ENCODE measurements at regions not wholly inside any gene's neighbourhood (a gene's known extent, or its start where the extent isn't known, plus 50 kb on each side); places are given as distances from the start of the nearest gene placed in this dataset.

DNA sequence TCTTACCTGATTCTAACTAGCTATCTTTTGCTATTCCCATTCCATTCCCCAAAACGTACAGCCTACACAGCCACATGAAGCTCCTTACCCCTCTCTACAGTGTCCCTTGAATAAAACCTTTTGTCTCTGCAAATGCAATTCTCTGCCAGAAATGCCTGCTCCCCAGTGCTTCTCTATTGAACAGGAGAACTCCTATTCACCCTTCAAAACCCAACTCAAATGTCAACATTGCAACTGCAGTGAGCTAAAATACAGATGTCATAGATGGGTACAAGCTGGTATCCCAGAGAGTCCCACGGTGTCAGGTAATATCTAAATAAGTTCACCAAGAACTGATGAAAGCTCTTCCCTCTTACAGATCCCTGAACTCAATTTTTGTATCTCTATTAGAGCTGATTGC is 421.7 kb downstream of the INSC start:
- no peak for DNase-seq (ENCODE audit: low spot score)

DNA sequence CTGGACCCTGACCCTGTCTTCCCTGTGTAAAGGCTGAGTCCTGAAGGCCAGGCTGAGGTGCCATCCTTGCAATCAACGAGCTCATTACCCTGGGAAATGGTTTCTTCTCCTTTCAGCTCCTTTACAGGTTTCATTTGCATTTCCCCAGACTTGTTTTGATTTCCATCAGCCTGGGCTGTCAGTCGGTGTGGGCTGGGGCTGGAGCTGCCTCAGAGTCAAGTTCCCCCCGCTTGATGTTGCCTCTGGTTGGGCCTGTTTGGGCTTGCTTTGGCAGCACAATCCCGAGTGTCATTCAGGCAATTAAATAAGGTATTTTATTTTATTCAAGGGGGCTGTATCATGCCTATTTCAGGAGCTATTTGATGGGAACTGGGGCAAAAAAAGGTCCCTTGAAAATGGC is 424.9 kb downstream of the INSC start:
- DNase-seq (ENCODE audit: low spot score), result no peak

DNA sequence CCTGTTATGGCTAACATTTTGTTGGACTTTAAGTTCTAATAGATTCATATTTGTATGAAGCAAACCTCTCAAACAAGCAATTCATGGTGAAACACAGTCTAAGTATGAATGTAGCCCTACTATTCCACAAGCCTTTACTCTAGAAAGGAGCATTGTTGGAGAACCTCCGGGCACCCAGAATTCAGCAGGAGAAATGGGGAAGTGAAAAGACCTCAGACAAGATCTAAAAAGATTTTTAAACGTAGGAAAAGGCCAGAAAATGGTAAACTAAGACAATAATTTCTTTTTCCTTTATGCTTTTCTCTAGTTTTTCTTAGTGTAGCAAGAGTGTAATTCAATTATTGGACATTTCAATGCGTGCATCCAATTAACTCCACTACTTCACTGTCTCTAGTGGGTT is 426.4 kb downstream of the INSC start:
- no peak for DNase-seq (ENCODE audit: low spot score)

DNA sequence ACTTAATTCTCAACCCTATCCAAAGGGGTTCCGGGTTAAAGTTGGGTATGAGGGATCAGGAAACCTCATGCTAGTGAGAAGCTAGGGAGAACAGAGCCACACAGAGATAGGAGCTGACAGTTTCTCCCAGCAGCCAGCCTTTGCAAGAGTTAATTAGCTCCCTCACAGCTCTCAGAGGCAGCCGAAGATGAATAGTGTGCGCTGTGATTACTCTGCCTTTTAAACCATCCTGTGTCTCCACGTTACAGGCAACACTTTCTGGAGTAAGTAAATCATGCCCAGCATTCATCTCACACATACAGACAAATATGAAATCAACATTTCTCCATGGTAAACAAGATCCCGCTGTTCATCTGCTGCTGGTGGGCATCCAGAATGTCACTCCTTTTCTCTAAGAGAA is 429.6 kb downstream of the INSC start:
- no peak for DNase-seq (ENCODE audit: low spot score)

DNA sequence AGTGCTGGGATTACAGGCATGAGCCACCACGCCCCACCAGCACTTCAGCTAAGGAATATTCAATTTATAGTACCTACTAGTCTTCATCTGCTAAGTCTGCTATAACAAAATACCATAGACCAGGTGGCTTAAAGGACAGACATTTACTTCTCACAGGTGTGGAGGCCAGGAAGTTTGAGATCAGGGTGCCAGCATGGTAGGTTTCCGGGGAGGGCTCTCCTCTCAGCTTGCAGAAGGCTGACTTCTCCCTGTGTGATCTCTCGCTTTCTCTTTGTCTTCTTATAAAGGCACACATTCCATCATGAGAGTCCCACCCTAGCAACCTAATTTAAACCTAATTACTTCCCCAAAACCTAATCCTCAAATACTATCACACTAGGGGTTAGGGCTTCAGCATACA is 433.0 kb downstream of the INSC start:
- DNase-seq (ENCODE audit: low spot score), result no peak

GRCh38 chr11:15551901-15552851 is 437.5 kb downstream of the INSC start:
- no peak for DNase-seq (ENCODE audit: low spot score)

DNA sequence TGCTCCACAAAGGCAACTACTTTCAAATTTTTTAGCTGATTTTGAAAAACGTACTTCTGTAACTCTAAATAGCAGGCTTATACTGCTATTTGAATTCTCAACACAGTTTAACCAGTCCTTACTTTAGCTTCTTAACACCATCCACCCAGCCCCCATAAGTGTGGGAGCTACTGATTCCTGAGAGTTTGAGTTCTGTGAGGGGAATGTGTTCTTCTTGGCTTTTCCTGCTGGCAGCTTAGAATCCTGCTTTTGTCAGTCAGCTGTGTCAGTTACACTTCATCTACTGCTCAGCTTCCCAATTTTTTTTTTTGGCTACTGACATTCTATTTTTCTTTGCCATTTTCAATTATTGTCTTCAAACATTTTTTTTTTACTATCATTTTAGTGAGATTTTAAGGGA is 440.4 kb downstream of the INSC start:
- DNase-seq (ENCODE audit: low spot score), result no peak

DNA sequence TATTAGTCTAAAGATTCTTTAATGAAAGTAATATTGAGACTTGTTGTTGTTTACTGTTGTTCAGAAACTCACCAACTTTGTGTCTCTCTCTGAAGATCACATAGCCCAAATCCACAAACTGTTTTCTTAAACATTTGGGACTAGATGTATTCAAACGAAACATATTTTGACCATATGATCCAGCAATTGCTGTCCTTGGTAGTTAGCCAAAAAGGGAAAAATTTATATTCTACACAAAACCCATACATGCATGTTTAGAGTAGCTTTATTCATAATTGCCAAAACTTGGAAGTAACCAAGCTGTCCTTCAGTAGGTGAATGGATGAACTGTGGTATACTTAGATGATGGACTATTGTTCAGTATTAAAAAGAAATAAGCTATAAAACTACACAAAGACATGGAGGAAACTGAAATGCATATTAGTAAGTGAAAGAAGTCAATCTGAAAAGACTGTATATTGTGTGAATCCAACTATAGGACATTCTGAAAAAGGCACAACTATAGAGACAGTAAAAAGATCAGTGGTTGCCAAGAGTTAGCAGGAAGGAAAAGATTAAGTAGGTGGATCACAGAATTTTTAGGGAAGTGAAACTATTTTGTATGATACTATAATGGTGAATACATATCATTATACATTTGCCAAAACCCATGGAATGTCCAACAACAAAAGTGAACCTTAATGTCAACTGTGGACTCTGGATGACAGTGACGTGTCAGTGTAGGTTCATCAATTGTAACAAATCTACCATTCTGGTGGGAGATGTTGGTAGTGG is 442.9 kb downstream of the INSC start:
- DNase-seq (ENCODE audit: low spot score), result no peak

DNA sequence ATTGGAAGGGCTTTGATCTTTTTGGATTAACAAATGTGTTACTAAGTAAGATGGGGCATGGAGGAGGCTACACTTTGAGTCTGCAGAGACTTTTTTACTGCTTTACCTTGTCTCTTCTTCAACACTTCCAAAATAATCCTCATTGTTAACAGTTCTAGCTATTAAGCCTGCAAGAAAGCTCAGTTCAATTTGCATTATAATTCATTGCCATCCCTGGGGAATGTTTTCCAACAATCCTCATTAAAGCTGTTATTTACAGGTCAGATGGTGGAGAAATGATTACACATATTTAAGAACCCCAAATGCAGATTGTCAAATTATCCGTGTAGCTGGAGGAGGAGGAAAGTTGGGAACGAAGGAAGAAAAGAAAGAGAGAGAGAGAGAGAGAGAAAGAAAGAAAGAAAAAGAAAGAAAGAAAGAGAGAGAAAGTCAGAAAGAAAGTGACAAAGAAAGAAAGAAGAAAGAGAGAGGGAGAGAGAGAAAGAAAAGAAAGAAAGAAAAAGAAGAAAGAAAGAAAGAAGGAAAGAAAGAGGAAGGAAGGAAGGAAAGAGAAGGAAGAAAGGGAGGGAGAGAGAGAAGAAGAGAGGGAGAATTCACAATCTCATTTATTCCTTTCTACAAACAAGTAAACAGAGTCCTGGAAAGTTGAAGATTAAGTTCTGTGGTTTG is 443.9 kb downstream of the INSC start:
- no peak for DNase-seq (ENCODE audit: low spot score)

- DNase-seq (ENCODE audit: low spot score), result no peak
These were observed 446.2 kb downstream of the INSC start for GRCh38 chr11:15560689-15561467.

DNA sequence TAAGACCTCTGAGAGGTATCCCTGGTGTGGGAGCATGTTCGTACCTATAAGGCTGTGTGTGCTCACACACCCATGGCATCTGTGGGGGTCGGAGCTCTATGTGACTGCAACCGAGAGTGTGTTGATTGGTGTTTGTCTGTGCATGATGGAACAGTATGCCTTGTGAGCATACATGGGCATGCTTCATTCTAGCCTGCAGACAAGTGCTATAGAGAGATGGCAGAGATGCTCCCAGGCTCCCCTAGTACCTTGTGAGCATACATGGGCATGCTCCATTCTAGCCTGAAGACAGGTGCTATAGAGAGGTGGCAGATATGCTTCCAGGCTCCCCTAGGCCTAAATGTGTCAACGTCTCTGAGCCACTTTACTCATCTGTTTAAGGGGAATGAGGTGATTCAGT is 447.5 kb downstream of the INSC start:
- no peak for DNase-seq (ENCODE audit: low spot score)

DNA sequence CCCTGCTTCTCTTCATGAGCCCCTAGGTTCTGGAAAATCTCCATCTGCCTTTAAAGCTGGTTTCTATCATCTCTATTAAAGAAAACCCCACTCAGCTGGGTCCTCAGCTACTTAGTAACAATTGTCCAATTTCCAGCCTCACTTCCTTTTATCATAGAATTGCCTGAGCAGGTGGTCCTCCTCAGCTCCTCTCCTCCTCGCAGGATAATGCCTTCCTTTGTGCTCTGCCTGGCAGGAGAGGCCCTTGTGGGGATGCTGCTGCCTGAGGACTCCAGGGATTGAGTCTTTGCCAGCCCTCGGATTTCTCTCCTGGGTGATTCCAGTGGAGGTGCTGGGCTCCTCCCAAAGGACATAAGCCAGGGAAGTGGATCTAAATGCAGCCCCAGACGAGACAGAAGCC is 448.3 kb downstream of the INSC start:
- DNase-seq (ENCODE audit: low spot score), result no peak

DNA sequence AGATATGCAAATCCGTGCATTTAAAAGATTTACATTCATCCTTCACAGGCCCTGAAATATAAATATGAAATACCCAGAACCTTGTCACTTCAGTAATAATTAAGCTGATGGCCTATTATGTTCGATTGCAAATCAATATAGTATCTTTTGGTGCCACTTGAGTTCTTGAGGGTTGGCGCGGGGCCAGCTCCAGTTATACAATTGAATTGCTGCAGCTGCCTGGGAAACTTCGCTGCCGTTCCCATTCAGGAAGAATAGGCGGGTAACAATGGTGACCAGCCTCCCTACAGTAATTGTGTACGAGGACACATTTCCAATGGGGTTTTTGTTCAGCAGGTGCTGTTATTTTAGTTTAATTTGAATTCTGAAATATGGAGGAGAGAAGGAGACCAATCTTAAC is 451.2 kb downstream of the INSC start:
- no peak for DNase-seq (ENCODE audit: low spot score)

- no peak for DNase-seq (ENCODE audit: low spot score)
These were observed 453.7 kb downstream of the INSC start for GRCh38 chr11:15568440-15568839.

- no peak for DNase-seq (ENCODE audit: low spot score)
These were observed 454.7 kb downstream of the INSC start for GRCh38 chr11:15569305-15570025.

GRCh38 chr11:15575409-15575808 is 460.7 kb downstream of the INSC start:
- no peak for DNase-seq (ENCODE audit: low spot score)

DNA sequence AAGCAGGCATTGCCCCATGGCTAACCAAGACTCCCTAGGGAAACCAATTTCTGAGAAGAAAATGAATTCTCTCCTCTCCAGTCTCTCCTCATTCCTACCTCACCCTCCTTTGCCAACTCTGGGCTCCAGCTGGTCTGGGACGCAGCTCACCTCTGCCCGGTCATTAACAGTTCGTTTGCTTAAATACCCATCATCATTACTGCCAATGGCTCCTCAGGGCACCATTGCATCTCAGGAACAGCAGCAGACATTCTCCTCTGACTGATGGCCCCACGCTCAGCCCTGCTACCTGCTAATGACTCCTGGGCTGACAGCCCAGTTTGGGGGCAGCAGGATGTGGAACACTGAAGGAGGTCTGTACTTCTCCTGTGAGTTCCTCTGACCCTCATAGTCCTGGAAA is 462.0 kb downstream of the INSC start:
- no peak for DNase-seq (ENCODE audit: low spot score)

DNA sequence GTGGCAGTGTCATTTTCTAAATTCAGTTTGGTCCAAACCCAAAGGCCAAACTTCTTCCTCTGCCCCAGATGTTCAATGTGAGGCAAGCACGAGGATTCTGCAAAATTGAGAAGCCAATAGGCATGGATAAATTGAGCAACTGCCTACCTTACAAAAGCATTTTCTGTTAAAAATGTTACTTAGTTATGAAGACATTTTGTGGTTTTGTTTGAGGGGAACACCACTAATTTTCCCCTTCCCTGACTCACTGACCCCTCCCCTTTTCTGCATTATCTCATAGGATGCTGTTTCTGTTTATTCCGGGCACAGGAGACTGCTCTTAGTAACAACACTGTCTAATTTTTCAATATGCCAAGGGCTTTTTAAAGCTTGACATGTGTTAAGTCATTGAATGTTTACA is 462.8 kb downstream of the INSC start:
- no peak for DNase-seq (ENCODE audit: low spot score)

GRCh38 chr11:15579287-15580001 is 464.7 kb downstream of the INSC start:
- no peak for DNase-seq (ENCODE audit: low spot score)

DNA sequence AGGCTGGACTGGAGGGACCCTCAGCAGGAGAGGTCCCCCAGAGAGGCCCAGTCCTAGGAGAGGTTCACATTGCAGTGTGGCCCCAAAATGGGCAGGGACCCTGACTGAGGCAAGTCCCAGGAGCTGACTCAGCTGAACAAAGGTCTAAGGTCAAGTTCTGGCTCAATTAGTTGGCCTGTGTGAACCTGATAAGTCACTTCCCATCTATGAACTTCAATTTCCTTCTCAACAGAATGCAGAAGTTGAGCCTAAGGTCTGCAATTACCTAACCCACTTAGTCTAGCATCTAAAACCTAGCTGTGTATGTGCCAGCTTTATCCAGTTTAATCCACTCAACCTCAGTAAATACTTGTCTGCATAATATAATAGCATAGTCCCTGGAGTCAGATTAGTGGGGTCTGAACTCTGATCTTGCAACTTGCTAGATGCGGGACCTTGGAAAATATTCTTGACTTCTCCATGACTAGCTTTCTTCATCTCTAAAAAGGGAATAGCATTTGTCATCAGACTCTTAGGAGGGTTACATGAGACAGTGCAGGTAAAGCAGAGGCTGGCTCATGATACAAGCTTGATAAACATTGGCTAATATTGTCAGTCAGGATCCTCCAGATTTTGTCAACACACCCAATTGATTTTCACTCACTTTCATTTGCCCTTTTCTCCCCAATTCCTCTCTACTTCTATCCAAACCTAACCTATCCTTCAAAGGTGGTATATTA is 465.5 kb downstream of the INSC start:
- DNase-seq (ENCODE audit: low spot score), result no peak
